ENCODE measurements at regions not wholly inside any gene's neighbourhood (a gene's known extent, or its start where the extent isn't known, plus 50 kb on each side); places are given as distances from the start of the nearest gene placed in this dataset.

GRCh38 chr11:15493066-15493465 is 378.3 kb downstream of the INSC start:
- peaks cover 2% of the 10 kb centered on the region for H3K27me3 Mint-ChIP-seq (ENCODE audit: unreplicated experiment)
- H3K27ac Mint-ChIP-seq (ENCODE audit: unreplicated experiment), result no peak overlapping the region

GRCh38 chr11:15493921-15494620 is 379.3 kb downstream of the INSC start:
- Mint-ChIP-seq H3K27ac (ENCODE audit: unreplicated experiment) (no peak overlapping the region), H3K4me3 (ENCODE audit: unreplicated experiment) (no peak overlapping the region), H3K27me3 (ENCODE audit: unreplicated experiment) (peaks cover 2% of the 10 kb centered on the region), H3K36me3 (ENCODE audit: unreplicated experiment) (no peaks in the 10 kb centered on the region), H3K4me1 (ENCODE audit: unreplicated experiment) (peaks cover 5% of the 10 kb centered on the region), H3K9me3 (ENCODE audit: unreplicated experiment) (no peaks in the 10 kb centered on the region)
- no peak for TF ChIP-seq CTCF (IDR thresholded peaks at IDR 0.05)
- DNase-seq (ENCODE audit: extremely low spot score, unreplicated experiment), result no peak

More at GRCh38 chr11:15493066-15493465, 378.3 kb downstream of the INSC start:
- TF ChIP-seq CTCF (IDR thresholded peaks at IDR 0.05), result no peak
- Mint-ChIP-seq H3K4me1 (ENCODE audit: unreplicated experiment) (peaks cover 5% of the 10 kb centered on the region), H3K36me3 (ENCODE audit: unreplicated experiment) (no peaks in the 10 kb centered on the region), H3K4me3 (ENCODE audit: unreplicated experiment) (no peak overlapping the region), H3K9me3 (ENCODE audit: unreplicated experiment) (no peaks in the 10 kb centered on the region)
- DNase-seq (ENCODE audit: extremely low spot score, unreplicated experiment), result no peak

GRCh38 chr11:15494740-15495139 is 380.0 kb downstream of the INSC start:
- no peaks in the 10 kb centered on the region for H3K9me3 Mint-ChIP-seq (ENCODE audit: unreplicated experiment)
- no peak overlapping the region for H3K4me3 Mint-ChIP-seq (ENCODE audit: unreplicated experiment)
- no peak for TF ChIP-seq CTCF (IDR thresholded peaks at IDR 0.05)

DNA sequence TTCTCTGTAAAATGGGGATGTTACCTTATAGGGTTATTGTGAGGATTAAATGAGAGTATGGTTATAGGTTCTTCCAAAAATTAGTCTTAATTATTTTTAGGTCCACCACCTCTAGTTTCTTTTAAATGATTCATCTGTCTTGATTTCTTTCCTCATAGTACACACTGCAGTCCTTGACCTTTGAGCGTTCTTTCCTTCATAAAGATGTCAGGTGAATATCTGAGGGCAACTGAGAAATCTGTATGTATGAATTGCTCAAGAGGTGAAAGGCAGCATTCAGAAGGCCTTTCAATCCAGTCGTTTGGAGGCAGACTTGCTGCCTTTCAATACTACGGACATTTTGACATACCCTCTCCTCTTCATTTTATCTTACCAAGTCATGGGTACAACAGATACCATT is 380.7 kb downstream of the INSC start:
- no peak for DNase-seq (ENCODE audit: extremely low spot score, unreplicated experiment)
- H3K27me3 Mint-ChIP-seq (ENCODE audit: unreplicated experiment), result peaks cover 2% of the 10 kb centered on the region
- TF ChIP-seq CTCF (IDR thresholded peaks at IDR 0.05), result no peak
- H3K4me3 Mint-ChIP-seq (ENCODE audit: unreplicated experiment), result no peak overlapping the region
- H3K9me3 Mint-ChIP-seq (ENCODE audit: unreplicated experiment), result no peaks in the 10 kb centered on the region
- H3K4me1 Mint-ChIP-seq (ENCODE audit: unreplicated experiment), result peaks cover 5% of the 10 kb centered on the region
- H3K36me3 Mint-ChIP-seq (ENCODE audit: unreplicated experiment), result no peaks in the 10 kb centered on the region
- H3K27ac Mint-ChIP-seq (ENCODE audit: unreplicated experiment), result no peak overlapping the region

More at GRCh38 chr11:15494740-15495139, 380.0 kb downstream of the INSC start:
- no peak for DNase-seq (ENCODE audit: extremely low spot score, unreplicated experiment)
- Mint-ChIP-seq H3K27ac (ENCODE audit: unreplicated experiment) (no peak overlapping the region), H3K36me3 (ENCODE audit: unreplicated experiment) (no peaks in the 10 kb centered on the region), H3K4me1 (ENCODE audit: unreplicated experiment) (peaks cover 5% of the 10 kb centered on the region), H3K27me3 (ENCODE audit: unreplicated experiment) (peaks cover 2% of the 10 kb centered on the region)

- H3K27ac Mint-ChIP-seq (ENCODE audit: unreplicated experiment), result no peak overlapping the region
- peaks cover 1% of the 10 kb centered on the region for H3K27me3 Mint-ChIP-seq (ENCODE audit: unreplicated experiment)
- H3K9me3 Mint-ChIP-seq (ENCODE audit: unreplicated experiment), result no peaks in the 10 kb centered on the region
- no peak for TF ChIP-seq CTCF (IDR thresholded peaks at IDR 0.05)
- H3K36me3 Mint-ChIP-seq (ENCODE audit: unreplicated experiment), result no peaks in the 10 kb centered on the region
- H3K4me1 Mint-ChIP-seq (ENCODE audit: unreplicated experiment), result peaks cover 5% of the 10 kb centered on the region
- no peak for DNase-seq (ENCODE audit: extremely low spot score, unreplicated experiment)
- no peak overlapping the region for H3K4me3 Mint-ChIP-seq (ENCODE audit: unreplicated experiment)
These were observed 382.6 kb downstream of the INSC start for GRCh38 chr11:15497366-15497765.

Measured in osteocyte (in vitro differentiated cells).